GM12891 (cell line): ENCODE measurements at regions not wholly inside any gene's neighbourhood (a gene's known extent, or its start where the extent isn't known, plus 50 kb on each side); places are given as distances from the start of the nearest gene placed in this dataset.

Experiments used
- POLR2A ChIP-seq: IDR thresholded peaks from 2 replicates; pipeline ENCODE4 v1.6.1; 2011; ENCODE audit warnings: low read depth, low read length, control low read depth
- POLR2AphosphoS5 ChIP-seq: IDR thresholded peaks from 2 replicates; pipeline ENCODE4 v1.6.1; 2011; ENCODE audit warnings: low read depth, low read length, control low read depth
- POU2F2 ChIP-seq: IDR thresholded peaks from 2 replicates; pipeline ENCODE4 v1.6.1; 2011; ENCODE audit warnings: low read depth, mild to moderate bottlenecking, control low read depth, low read length, moderate library complexity
- TAF1 ChIP-seq: IDR thresholded peaks from 2 replicates; pipeline ENCODE4 v1.6.1; 2011; ENCODE audit warnings: low read depth, low read length, control low read depth

DNA sequence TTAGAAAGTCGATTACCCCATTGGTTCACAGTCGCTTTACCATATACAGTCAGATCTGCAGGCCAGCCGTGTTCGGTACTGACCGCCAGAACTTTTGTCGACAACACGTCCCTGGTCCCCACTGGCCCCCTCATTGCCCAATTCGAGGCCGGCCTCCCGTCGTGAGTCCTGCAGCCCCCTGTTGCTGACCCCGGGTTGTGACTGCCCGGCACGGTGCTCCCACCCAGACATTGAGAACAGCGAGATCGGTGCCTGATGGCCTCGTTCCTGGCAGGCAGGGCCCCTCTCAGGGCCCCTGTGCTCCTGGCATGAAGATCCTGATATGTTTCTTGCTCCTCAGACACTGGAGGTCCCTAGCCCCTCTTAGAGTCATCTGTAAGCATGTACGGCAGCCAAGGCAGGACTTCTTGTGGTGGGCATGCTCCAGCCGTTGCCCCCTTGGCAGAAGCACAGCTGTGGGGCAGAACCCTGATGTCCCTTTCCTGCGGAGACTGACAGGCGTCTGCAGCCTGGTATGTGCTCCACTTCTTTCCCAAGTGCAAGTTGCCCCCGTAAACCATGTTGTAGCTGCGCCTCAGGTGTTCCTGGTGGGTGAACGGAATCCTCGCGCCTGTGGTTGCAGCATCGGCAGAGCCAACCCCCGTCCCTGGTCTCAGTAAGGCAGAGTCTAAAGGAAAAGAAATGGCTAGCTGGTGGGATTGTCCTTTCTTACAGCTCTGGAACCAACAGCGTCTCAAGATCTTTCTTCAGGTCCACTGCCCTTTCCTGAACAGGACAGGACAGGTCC is 123.2 kb upstream of the SPACA7 start:
- TF ChIP-seq POLR2AphosphoS5, result no peak
- no peak for TF ChIP-seq POU2F2
- TF ChIP-seq TAF1, result no peak
- TF ChIP-seq POLR2A, result no peak
